Epithelial cell of esophagus (primary cell): ENCODE measurements at regions not wholly inside any gene's neighbourhood (a gene's known extent, or its start where the extent isn't known, plus 50 kb on each side); places are given as distances from the start of the nearest gene placed in this dataset.

Experiments used
- DNase-seq: peaks from one replicate; pipeline ENCODE4 v3.0.0; 2010; ENCODE audit warnings: low read depth
- H3K4me3 ChIP-seq: 2 replicates; pipeline ENCODE4 v1.5.1; 2011; ENCODE audit warnings: mild to moderate bottlenecking, low read length, control low read depth
- TF ChIP-seq, protein P1 (sequence below): IDR thresholded peaks from 2 replicates; pipeline ENCODE4 v1.5.1; 2011; ENCODE audit warnings: low read depth, mild to moderate bottlenecking, low read length, control low read depth, inconsistent platforms; ENCODE audit not compliant: insufficient read depth; ENCODE audit errors: missing control alignments

DNA sequence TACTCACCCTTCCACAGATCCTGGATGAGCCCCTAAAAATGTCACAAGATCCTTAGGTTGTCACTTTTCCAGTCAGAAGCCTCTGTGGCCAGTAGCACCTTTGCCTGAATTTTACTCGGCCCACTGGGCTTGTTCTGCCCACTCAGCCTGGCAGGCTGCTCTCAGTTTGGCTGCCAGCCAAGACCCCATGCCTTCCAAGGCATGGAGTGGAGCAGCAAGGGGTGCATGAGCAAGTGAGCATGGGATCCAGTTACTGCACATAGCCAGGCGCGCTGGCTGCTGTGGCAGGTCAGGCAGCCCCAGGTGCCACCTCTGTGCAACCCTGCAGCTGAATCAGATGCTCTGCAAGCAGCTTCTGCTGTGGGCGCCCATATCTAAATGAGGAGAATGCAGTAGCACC is 79.3 kb downstream of the CGGBP1 start:
- H3K4me3 ChIP-seq: no peak overlapping the region
- TF ChIP-seq, protein P1, sequence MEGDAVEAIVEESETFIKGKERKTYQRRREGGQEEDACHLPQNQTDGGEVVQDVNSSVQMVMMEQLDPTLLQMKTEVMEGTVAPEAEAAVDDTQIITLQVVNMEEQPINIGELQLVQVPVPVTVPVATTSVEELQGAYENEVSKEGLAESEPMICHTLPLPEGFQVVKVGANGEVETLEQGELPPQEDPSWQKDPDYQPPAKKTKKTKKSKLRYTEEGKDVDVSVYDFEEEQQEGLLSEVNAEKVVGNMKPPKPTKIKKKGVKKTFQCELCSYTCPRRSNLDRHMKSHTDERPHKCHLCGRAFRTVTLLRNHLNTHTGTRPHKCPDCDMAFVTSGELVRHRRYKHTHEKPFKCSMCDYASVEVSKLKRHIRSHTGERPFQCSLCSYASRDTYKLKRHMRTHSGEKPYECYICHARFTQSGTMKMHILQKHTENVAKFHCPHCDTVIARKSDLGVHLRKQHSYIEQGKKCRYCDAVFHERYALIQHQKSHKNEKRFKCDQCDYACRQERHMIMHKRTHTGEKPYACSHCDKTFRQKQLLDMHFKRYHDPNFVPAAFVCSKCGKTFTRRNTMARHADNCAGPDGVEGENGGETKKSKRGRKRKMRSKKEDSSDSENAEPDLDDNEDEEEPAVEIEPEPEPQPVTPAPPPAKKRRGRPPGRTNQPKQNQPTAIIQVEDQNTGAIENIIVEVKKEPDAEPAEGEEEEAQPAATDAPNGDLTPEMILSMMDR: no peak
- DNase-seq: no peak

DNA sequence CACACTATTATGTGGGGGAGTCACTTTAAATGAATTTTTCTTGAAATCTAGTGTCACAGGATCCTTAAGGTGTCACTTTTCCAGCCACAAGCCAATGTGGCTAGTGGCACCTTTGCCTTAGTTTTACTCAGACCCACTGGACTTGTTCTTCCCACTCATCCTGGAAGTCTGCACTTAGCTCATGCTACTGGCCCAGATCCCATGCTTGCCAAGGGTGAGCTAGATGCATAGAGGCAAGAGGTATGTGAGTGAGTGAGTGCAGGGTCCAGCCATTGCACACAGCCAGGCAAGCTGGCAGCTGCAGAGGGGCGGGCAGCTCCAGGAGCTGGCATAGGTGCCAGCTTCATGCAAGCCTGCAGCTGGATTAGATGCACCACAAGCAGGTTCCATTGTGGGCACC is 81.0 kb downstream of the CGGBP1 start:
- TF ChIP-seq, protein P1: no peak

DNA sequence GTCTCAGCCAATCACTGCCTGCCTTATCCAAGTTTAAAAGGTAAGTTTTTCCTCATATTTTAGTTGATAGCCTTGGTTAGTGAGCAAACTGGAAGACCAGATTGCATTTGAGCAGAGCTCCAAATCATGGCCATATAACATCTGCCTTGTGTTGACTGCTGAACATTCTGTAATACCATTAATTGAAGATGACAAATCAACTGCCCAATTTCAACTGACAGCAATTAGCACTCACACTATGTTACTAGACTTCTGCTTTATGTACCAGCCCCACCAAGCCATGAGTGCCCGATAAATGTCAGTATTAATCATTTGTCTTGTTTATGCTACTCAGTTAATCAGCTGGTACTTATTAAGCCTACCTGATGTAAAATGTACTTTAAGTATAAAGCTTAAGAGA is 83.1 kb downstream of the CGGBP1 start:
- H3K4me3 ChIP-seq: no peak overlapping the region
- no peak for DNase-seq
- TF ChIP-seq, protein P1: no peak

More for the DNA sequence above, 81.0 kb downstream of the CGGBP1 start:
- H3K4me3 ChIP-seq: no peak overlapping the region
- DNase-seq: no peak

DNA sequence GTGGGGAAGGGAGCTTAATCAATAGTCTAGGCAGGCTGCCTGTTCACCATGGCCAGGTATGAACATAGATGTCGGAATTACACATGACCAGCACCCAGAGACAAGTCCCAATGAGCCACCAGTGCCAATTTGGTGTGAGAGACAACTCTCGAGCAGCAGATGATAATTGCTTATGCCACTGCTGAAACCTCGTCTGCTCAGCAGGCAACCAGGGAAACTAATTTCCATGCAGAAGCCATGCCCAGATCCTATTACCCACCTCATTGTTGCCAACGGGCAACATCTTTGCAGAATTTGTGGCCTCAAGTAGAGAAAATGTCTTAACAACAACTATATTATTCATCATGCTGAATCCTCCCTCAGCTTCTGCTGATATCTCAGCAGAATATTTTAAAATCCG is 84.9 kb downstream of the CGGBP1 start:
- no peak for DNase-seq
- TF ChIP-seq, protein P1: no peak
- H3K4me3 ChIP-seq: no peak overlapping the region

DNA sequence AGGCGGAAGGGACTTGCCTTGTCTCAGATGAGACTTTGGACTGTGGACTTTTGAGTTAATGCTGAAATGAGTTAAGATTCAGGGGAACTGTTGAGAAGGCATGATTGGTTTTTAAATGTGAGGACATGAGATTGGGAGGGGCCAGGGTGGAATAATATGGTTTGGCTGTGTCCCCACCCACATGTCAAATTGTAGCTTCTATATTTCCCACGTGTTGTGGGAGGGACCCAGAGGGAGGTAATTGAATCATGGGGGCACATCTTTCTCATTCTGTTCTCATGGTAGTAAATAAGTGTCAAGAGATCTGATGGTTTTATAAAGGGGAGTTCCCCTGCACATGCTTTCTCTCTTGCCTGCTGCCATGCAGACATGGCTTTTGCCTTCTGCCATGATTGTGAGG is 89.2 kb downstream of the CGGBP1 start:
- no peak overlapping the region for H3K4me3 ChIP-seq
- TF ChIP-seq, protein P1: no peak
- DNase-seq: no peak

DNA sequence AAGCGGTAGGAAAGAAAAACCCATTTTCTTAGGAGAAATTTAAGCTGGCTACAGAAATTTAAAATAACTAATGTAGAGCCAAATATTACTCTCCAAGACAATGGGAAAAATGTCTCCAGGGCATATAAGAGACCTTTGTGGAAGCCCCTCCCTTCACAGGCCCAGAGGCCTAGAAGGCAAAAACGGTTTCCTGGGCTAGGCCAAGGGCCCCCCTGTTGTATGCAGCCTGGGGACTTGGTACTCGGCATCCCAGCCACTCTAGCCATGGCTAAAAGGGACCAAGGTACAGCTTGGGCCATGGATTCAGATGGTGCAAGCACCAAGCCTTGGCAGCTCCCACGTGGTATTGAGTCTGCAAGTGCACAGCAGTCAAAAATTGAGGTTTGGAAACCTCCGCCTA is 90.1 kb downstream of the CGGBP1 start:
- no peak overlapping the region for H3K4me3 ChIP-seq
- TF ChIP-seq, protein P1: no peak
- no peak for DNase-seq

DNA sequence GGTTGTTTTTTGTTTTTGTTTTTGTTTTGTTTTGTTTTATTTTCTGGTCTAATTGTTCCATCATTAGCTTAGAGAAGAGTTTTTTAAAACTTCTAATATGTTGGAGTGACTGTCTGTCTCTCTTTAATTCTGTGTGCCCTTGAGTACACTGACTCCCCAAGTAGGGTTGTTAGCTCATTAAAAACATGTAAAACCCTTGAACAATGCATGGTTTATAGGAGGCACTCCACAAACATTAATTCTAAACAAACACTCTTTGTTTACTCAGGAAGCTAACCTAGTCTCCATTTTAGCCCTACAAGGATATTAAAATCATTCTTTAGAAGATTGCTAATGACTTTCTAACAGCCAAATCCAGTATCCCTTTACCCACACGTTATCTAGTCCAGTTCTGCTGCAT is 100.5 kb downstream of the CGGBP1 start:
- DNase-seq: no peak
- H3K4me3 ChIP-seq: no peak overlapping the region
- TF ChIP-seq, protein P1: no peak
